ENCODE measurements at regions not wholly inside any gene's neighbourhood (a gene's known extent, or its start where the extent isn't known, plus 50 kb on each side); places are given as distances from the start of the nearest gene placed in this dataset.
"Not testable (repeated sequence)": the region's sequence is repeated elsewhere in the genome, so short reads cannot be mapped to it uniquely, and the experiment has no call there.

- DNase-seq (ENCODE audit: low spot score) = no peak
Observed at GRCh38 chr3:104920512-104920911, 446.2 kb upstream of the ALCAM start.

- no peak for DNase-seq (ENCODE audit: low spot score)
Observed at GRCh38 chr3:104933972-104934371, 432.7 kb upstream of the ALCAM start.

- DNase-seq (ENCODE audit: low spot score) = no peak
Observed at GRCh38 chr3:104935613-104936012, 431.1 kb upstream of the ALCAM start.

GRCh38 chr3:104939196-104939595, 427.5 kb upstream of the ALCAM start:
- DNase-seq (ENCODE audit: low spot score) = no peak

DNA sequence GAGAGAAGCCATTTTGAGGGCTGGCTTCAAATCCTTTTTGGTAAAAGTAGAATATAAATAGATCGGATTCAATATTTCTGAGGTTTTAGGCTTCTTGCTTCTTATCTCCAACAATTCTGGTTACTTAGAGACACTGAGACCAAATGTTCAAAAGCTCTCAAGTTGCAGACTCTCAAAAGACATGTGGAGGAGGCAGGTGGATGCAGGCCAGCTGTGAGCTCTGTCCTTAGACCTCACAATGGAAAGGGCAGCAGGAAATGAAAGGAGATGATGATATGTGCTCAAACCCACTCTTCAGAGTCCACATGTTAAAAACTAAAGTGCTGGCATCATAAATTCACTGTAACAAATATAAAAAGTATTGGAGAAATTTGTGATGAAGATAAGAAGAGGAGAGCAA, 424.9 kb upstream of the ALCAM start:
- DNase-seq (ENCODE audit: low spot score) = no peak

GRCh38 chr3:104943974-104944373, 422.7 kb upstream of the ALCAM start:
- no peak for DNase-seq (ENCODE audit: low spot score)

DNA sequence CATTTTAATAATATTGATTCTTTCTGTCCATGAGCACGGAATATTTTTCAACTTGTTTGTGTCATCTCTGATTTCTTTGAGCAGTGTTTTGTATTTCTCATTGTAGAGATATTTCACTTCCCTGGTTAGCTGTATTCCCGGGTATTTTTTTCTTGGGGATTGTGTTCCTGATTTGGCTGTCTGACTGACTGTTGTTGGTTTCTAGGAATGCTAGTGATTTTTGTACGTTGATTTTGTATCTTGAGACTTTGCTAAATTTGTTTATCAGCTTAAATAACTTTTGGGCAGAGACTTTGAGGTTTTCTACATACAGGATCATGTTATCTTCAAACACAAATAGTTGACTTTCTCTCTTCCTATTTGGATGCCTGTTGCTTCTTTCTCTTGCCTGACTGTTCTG, 418.8 kb upstream of the ALCAM start:
- no peak for DNase-seq (ENCODE audit: low spot score)

DNA sequence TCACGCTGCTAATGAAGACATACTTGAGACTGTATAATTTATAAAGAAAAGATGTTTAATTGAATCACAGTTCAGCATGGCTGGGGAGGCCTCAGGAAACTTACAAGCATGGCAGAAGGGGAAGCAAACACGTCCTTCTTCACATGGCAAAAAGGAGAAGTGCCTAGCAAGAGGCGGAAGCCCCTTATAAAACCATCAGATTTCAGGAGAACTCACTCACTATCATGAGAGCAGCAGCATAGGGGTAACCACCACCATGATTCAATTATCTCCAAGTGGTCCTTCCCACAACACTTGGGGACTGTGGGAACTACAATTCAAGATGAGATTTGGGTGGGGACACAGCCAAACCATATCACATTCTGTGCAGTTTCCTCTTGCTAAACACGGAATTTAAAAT, 416.9 kb upstream of the ALCAM start:
- DNase-seq (ENCODE audit: low spot score) = not testable (repeated sequence)

GRCh38 chr3:104951426-104951825, 415.3 kb upstream of the ALCAM start:
- DNase-seq (ENCODE audit: low spot score) = no peak

DNA sequence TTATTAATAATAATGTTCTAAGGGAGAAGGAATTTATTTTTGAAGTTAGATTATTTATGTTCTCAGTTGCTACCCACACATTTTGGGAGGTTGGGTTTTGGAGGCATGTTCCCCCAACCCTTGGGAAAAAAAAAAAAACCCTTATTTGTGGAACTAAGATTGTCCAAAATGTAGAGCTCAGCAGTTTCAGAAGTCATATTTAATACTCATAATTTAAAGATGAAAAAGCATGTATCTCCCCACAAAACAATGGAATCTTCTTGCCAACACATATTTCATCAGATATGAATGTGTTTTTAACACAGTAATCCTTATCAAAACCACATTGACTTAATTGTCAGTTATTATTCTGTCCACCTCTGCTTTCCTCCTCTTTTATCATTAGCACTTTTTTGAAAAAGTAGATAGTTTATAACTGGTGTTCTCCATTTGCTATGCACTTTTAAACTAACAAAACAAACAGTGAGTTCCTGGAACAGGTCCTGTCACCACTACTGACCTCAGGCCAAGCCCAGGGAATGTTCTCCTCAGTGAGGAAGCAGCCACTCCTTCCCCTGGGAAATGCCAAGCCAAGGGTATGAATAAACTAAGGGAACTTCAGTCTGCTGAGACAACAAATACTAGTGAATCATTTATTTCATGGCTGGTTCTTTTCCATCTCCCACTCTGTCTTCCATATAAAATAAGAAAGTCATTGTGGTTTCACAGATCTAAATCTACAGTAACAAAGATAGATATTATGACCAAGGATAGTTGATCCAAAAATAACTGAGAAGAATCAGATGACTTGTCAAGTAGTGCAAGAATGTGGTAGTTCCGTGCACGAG, 414.4 kb upstream of the ALCAM start:
- no peak for DNase-seq (ENCODE audit: low spot score)

DNA sequence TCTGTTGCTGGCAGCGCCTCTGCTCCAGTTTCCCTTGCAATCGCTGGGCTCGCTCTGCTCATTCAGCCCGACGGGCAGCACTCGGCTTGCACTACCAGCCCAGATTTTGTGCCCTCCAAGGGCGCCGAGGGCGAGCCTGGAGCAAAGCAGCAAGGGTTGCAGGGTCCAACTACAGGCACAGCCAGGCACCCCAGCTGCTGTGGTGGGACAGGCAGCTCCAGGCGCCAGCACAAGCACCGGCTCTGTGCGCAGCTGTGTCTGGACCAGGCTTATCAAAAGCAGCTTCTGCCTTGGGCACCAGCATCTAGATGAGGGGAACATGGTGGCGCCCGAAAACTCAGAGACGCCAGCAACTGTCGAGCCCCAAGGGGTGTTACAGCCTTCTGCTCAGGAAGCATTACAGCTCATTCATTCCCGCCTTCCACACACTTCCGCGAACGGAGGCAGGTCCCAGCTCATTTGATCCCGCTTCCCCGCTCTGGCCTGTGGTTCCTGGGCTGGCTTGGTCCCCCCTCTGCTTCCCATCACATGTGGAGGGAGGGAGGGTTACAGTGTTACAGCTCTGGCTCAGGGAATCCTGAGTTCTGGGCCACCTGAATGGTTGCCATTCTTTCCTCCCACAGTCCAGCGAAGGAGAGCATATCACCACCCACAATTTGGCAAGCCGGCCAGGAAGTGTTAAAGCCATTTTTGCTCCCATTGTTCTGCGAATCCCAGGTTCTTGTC, 409.9 kb upstream of the ALCAM start:
- DNase-seq (ENCODE audit: low spot score) = no peak

DNA sequence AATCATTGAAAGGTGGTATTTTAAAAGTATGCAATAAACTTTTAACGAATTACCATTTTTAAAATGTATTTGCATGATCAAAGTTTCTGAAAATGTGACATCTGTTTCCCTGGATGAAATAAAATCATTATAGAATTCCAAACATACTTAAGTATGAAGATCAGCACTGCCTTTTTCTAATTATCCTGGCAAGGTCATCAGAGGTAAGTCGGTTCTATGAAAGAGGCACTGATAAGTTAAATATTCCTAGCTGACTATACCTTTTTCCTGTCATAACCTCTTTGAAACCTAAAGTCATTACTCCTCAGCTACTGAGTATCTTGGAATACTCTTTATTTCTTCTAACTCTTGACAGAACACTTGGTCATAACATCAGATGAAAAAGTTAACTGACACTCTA, 406.1 kb upstream of the ALCAM start:
- no peak for DNase-seq (ENCODE audit: low spot score)

GRCh38 chr3:104961851-104962250, 404.9 kb upstream of the ALCAM start:
- DNase-seq (ENCODE audit: low spot score) = no peak

GRCh38 chr3:104974316-104974715, 392.4 kb upstream of the ALCAM start:
- no peak for DNase-seq (ENCODE audit: low spot score)

- no peak for DNase-seq (ENCODE audit: low spot score)
Observed at GRCh38 chr3:104977719-104978118, 389.0 kb upstream of the ALCAM start.

GRCh38 chr3:104982130-104982529, 384.6 kb upstream of the ALCAM start:
- no peak for DNase-seq (ENCODE audit: low spot score)

DNA sequence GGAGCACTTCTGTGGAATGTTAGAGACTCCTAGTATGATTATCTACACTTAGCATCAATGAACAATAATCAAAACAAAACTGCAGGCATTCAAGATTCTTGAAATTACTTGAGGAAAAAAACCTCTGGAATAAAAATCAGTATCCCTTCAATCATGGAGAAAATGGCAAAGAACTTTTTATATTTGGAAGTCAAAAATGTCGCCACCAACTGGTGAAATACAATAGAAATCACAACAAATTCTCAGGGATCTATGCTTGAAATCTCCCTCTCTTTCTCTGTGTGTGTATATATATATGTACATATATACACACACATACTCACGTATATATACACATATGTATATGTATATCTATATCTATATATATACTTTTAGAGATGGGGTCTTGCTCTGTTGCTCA, 378.9 kb upstream of the ALCAM start:
- DNase-seq (ENCODE audit: low spot score) = no peak

GRCh38 chr3:104988496-104988895, 378.2 kb upstream of the ALCAM start:
- DNase-seq (ENCODE audit: low spot score) = no peak

DNA sequence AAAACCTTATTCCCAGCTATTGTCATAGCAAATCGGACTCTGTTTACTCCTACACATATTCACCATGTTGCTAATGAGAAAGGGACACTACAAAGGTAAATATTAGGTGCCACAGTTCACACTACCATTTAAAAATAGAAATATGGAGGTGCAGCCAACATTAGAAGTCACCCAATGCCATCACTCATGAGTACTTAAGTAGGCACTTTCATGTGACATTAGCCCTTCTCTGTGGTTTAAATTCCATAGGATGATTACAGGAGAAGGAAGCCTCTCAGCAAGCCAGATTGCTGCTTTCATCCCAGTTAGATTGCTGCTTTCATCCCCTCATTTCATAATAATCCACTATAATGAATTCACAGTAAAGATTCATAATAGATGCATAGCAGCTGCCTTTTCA, 376.8 kb upstream of the ALCAM start:
- DNase-seq (ENCODE audit: low spot score) = no peak

- DNase-seq (ENCODE audit: low spot score) = no peak
Observed at GRCh38 chr3:104990758-104991157, 376.0 kb upstream of the ALCAM start.

- DNase-seq (ENCODE audit: low spot score) = no peak
Observed at GRCh38 chr3:104992676-104993075, 374.0 kb upstream of the ALCAM start.

DNA sequence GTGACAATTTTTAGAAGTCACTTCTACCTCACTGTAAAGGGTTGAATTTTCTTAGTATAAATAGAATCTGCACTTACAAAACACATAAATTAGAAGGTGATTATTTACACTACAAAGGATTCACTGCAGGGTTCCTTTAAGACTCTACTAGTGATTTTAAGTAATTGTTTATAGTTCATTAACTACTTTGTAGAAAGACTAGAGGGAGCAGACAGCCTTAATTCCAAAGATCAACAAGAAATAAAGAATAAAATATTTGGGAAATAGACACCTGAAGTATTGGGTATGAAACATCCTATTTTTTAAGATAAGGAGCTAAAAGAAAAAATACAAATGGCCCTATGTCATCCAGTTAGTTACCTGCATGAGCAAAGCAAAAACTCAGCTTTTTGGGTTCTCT, 360.5 kb upstream of the ALCAM start:
- DNase-seq (ENCODE audit: low spot score) = no peak

DNA sequence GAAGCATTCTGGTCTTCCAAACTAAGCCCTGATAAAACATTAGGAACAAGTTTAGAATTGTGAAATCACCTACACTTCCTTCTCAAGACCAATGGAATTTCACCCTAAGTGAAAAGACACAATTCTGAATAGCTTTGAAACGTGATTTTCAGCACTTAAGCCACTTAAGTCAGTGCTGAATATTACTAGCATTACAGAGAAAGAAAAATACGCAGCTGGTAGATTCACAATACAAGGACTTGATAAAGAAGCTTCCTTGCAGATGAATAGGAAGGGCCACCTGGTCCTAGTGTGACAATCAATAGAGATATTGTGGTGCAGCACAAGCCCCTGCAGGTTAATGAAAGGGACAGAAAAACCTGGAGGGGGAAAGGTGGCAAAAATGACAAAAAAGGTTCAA, 353.1 kb upstream of the ALCAM start:
- DNase-seq (ENCODE audit: low spot score) = no peak

DNA sequence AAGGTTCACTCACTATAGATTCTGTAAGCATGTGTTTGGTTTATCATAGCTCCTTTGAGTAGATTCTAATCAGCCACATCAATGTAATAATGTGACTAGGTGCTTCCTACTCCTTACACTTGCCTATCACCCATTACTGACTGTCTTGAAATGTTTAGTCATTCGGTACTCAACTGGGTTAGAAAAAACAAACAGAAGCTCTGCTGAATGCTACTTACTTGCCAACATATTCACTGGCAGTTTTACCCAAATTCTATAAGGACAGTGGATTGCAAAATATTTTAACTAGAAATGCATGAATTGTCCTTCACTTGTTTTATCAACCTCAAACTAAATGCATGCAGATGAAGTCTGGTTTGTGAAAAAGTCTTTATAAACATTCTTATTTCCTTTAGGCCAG, 352.1 kb upstream of the ALCAM start:
- DNase-seq (ENCODE audit: low spot score) = no peak
